HG03571 (cell line): ENCODE measurements at regions not wholly inside any gene's neighbourhood (a gene's known extent, or its start where the extent isn't known, plus 50 kb on each side); places are given as distances from the start of the nearest gene placed in this dataset.
"Not testable (repeated sequence)": the region's sequence is repeated elsewhere in the genome, so short reads cannot be mapped to it uniquely, and the experiment has no call there.

ENCODE experiments used
- ATAC-seq: cut with Tn5 transposase; IDR thresholded peaks from one replicate; pipeline ENCODE4 v1.9.1; 2021; ENCODE audit not compliant: unreplicated experiment

DNA sequence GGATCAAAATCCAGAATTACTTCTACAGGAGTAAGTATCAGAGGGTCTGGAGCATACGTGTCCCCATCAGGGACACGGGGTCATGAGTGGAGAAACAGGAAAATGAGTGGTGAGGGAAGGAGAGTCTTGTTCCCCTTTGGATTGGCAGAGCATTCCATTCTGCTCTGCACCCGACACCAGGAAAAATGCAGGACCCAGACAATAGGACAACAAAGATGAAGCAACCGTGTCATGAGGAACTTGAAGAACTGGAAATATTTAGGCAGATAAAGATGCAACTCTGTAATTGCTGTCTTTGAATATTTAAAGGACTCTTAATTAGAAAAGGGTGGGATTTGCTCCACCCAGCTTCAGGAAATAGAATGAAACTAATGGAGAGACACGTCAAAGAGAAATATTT lies 89.0 kb upstream of the BLID start:
- no peak for ATAC-seq

- no peak for ATAC-seq
Measured at GRCh38 chr11:122204206-122204605, 88.2 kb upstream of the BLID start.

DNA sequence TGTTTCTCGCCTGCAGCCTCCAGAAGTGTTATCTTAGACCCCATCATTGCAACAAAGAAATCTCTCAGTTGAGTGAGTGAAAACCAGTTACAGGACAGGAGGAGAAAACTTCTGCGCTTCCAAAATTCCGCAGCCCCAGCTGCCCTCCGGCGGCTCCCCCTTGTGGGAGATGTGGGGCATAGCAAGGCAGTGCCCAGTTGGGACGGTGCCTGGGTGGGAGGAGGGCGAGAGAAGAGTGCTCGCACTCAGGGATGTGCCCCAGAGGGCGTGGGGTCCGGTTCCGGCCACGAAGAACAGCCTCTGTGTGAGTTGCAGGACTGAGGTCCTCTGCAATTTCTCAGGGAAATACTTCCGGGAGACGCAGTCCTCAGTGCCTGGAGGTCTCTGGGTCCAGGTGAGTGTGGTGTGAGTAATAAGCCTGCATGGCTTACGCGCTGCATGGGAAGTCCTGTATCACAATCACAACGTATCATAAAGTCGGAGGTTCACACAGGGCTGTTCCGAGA lies 87.0 kb upstream of the BLID start:
- peak; percentile 87 for ATAC-seq

DNA sequence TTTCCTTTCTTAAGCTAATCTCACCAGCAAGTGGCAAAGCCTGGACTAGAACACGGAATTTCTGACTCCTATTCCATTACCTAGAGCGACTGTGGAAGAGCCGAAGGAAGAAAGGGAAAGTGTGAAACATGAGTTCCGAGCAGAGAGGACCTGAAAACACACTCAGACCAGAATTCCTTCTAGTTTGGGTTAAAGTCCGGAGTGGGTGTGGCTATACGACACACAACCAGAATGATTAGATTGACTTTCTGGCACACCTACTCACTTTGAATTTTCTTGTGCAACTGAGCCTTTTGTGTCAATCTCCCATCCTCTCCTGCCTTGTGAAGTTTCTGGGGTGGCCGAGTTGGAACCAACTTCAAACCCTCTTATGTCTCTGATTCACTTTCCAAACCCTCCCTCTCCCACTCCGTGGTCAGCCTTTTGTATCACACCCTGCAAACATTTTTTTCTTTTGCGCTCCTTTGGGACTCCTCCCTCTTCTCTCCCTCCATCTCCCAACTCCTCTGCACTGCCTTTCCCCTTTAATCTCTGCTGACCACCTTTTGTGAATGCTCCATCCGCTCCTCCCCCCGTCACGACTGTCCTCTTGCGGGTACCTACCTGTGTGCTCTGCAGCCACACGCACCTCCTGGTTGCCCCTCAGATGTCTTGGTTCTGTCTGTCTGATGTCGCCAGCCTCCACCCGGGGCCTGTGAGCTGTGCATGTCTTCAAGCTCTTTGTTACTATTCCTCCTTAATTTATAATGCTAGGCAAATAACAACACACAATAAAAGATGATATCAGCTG lies 86.3 kb upstream of the BLID start:
- ATAC-seq: no peak

GRCh38 chr11:122201106-122201505 lies 85.1 kb upstream of the BLID start:
- ATAC-seq: no peak

DNA sequence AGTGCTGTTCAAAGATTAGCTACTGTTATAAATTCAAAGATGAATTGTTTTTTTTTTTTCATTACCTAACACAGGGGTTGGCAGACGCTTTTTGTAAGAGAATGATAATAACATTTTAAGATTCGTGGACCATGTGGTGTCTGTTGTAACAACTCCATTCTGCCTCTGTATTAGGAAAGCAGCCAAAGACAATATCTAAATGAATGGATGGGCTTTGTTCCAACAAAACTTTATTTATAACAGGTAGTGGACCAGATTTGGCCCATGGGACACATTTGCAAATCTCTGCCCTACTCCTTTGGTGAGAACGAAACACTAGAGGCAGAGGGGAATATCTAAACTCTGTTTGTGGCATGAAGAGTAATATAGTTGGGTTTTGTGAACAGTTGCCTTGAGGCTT lies 83.6 kb upstream of the BLID start:
- ATAC-seq: no peak

GRCh38 chr11:122198291-122198983 lies 82.4 kb upstream of the BLID start:
- ATAC-seq: no peak

GRCh38 chr11:122197066-122197987 lies 81.3 kb upstream of the BLID start:
- no peak for ATAC-seq

DNA sequence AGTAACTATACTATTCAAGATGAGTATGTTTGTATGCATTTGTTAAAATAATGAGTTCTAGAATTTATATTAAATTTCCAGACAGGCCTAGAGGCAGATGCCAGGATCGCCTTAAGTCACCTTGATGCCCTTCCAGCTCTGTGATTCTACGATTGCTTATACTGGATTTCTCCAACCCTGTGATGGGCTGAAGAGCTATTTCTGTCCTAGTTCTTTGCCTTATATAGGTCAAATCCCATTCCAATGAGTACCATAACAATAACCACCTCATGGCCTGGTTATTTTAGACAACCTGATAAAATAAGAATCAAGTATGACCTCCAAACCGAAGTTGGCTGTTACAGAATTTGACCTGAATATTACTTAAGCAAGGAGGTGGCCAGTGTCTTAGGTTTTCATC lies 79.8 kb upstream of the BLID start:
- ATAC-seq: no peak

- ATAC-seq: not testable (repeated sequence)
Measured at GRCh38 chr11:122193881-122194480, 78.0 kb upstream of the BLID start.

GRCh38 chr11:122193457-122193856 lies 77.4 kb upstream of the BLID start:
- ATAC-seq: no peak

DNA sequence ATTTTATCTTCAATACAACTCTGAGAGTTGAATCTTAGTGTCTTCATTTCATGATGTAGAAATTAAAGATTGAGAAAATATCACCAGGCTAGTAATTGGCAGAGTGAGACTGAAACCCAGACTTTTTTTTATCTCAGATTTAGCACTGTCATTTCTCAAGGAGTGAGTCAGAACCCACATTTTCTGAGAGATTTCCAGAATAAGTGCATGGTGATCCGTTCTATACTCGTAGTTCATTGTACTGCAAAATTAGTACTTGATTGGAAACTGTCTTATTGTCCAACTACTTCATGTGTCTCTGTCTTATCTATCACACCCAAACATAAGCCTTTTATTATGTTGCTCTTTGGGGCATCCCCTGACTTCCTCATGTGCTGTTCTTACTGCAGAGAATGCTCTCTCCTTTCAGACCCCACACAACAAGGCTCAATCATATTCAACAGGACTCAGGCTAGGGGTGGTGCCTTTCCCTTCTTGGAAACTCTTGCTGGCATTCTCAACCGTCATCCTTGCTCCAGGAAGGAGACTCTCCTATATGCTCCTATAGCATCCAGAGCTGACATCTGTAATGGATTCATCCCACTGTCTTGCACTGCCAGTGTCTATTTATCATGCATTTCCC lies 76.7 kb upstream of the BLID start:
- no peak for ATAC-seq

DNA sequence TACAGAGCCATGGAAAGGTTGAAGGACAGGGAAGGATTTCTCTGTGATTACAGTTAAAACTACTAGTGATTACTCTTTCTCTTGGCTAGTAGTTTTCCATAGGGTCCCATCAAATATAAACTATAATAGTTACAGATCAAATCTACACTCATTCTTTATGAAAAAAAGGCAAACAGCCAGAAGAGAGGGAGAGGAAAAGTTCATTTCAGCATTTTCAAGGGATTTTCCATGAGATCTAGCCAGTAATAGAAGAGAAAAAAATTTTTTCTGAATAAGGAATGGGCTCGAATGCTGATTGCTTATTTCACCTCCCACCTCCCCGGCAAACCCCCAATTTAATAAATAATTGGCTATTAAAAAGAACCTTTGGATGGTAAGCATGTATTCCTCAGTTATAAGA lies 74.8 kb upstream of the BLID start:
- no peak for ATAC-seq

DNA sequence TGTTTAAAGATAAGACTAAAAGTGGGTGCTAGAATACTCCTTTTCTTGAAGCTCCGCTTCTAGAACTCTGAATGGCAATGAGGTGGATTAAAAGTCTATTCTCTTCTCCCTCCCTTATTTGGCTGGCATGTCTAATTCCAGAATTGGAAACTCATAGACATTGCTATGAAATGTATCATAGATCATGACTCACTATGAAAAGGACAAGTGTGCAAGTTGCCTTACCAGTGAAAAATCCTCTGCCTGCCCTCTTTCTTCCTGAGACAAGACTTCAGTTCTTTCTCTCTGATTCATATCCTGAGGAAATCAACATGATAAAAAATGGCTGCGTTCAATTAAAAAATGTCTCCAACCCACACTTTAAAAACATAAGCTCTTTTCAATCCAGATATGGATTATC lies 73.2 kb upstream of the BLID start:
- no peak for ATAC-seq

- no peak for ATAC-seq
Measured at GRCh38 chr11:122187373-122188165, 71.6 kb upstream of the BLID start.

- no peak for ATAC-seq
Measured at GRCh38 chr11:122186439-122187080, 70.5 kb upstream of the BLID start.

DNA sequence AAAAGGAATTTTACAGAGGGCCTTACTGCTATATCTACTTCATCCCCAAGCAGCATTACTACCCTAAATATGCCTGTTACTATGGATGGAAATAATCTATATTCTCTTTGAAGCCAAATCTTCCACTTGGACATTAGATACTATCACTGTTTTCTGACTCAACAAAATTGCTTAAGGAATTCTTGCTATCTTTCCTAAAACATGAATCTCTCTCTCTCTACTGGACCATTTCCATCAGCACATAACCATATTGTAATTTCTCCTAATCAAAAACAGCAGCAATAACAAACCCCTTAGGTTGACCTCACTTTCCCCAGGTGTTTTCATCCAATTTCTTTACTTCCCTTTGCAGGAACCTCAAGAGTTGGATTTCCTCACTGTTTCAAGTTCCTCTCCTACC lies 67.9 kb upstream of the BLID start:
- no peak for ATAC-seq

DNA sequence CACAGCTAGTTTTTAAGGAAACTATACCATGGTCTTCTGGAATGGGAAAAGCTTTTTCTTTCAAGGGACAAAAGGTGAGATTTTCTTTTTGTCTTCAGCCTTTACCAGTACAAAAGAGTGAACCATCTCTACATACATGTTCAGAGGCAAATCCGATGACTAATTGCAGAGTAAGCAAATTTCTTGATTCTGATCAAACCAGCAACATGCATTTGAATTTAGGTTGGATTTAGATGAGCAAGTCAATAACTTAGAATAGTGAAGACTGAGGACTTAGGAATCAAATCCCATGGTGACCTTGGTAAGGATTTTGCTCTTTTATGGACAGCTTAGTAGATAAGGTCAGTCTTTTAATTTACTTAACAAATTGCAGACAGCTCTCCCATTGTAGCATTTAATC lies 65.9 kb upstream of the BLID start:
- ATAC-seq: no peak

DNA sequence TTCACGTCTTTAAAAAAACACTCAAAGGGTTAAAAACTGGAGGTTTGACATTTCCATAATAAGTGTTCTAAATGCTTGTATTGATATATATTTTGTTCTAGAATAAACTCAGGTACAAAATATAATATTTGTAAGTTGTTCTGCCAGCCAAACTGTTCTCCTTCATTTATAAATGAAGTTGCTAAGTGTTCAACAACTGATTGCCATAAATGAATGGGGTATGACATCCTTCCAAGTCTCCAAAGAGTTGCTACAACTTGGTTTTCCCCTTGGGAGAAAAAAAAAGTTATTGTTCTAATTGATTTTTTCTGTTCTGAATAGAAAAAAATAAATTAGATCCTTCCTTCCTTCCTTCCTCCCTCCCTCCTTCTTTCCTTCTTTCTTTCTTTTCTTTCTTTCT lies 65.4 kb upstream of the BLID start:
- no peak for ATAC-seq
